ENCODE measurements at regions not wholly inside any gene's neighbourhood (a gene's known extent, or its start where the extent isn't known, plus 50 kb on each side); places are given as distances from the start of the nearest gene placed in this dataset.

DNA sequence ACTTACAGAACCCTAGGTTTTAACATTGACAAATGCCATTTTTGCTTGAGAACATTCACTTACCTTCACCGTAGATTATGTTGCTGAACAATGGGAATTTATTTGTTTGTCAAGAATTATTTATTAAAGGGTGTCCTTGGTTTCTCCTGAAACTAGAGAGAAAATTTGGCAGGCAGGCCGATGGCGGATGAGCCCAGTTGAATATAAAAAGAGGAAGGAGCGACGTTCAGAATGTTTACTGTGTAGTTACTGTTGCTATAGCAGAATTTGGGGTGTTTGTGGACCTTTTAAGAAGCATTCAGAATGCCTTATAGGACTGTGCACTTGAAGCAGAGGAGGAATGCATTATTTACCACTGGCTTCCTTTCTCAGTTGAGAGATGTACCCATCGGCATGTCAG lies 268.2 kb downstream of the CDH10 start:
- TF ChIP-seq POLR2A (IDR thresholded peaks at IDR 0.05) = no peak
- TF ChIP-seq, protein P1, sequence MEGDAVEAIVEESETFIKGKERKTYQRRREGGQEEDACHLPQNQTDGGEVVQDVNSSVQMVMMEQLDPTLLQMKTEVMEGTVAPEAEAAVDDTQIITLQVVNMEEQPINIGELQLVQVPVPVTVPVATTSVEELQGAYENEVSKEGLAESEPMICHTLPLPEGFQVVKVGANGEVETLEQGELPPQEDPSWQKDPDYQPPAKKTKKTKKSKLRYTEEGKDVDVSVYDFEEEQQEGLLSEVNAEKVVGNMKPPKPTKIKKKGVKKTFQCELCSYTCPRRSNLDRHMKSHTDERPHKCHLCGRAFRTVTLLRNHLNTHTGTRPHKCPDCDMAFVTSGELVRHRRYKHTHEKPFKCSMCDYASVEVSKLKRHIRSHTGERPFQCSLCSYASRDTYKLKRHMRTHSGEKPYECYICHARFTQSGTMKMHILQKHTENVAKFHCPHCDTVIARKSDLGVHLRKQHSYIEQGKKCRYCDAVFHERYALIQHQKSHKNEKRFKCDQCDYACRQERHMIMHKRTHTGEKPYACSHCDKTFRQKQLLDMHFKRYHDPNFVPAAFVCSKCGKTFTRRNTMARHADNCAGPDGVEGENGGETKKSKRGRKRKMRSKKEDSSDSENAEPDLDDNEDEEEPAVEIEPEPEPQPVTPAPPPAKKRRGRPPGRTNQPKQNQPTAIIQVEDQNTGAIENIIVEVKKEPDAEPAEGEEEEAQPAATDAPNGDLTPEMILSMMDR (IDR thresholded peaks at IDR 0.05) = no peak

Data from lower leg skin (tissue), 3 donors.